Prostate gland (tissue), 2 donors: ENCODE measurements at regions not wholly inside any gene's neighbourhood (a gene's known extent, or its start where the extent isn't known, plus 50 kb on each side); places are given as distances from the start of the nearest gene placed in this dataset.

Experiments used
- CTCF ChIP-seq, 4 experiments: fragments of 200-600 bp in 2 of 4; fragments of 450-650 bp in 2 of 4; sonication (generic) in 2 of 4; IDR thresholded peaks; 1 replicate in 3 of 4; 2 replicates in 1 of 4; pipeline ENCODE4 v1.5.1; 2016 to 2019; ENCODE audit warnings: antibody characterized with exemption in 4 of 4, mild to moderate bottlenecking in 2 of 4, moderate library complexity in 2 of 4
- POLR2A ChIP-seq: fragments of 450-650 bp; IDR thresholded peaks from one replicate; pipeline ENCODE4 v1.6.1; 2016; ENCODE audit warnings: antibody characterized with exemption, mild to moderate bottlenecking
- POLR2AphosphoS5 ChIP-seq: sonication (generic); formaldehyde crosslinking; IDR thresholded peaks from one replicate; pipeline ENCODE4 v1.6.1; 2017; ENCODE audit warnings: antibody characterized with exemption

- TF ChIP-seq CTCF (IDR thresholded peaks at IDR 0.05) (no peak), POLR2A (no peak), POLR2AphosphoS5 (no peak)
Measured at GRCh38 chr1:87707411-87707810, 378.7 kb downstream of the LMO4 start.
